ENCODE measurements at regions not wholly inside any gene's neighbourhood (a gene's known extent, or its start where the extent isn't known, plus 50 kb on each side); places are given as distances from the start of the nearest gene placed in this dataset.

GRCh38 chr2:172232708-172233396, 130.2 kb upstream of the DLX2 start:
- peaks cover 31% of the 10 kb centered on the region for H3K27me3 ChIP-seq (ENCODE audit: control insufficient read depth, insufficient read depth, low read length)
- no peaks in the 10 kb centered on the region for H3K36me3 ChIP-seq (ENCODE audit: control insufficient read depth, insufficient read depth, low read length)
- Mint-ChIP-seq H3K36me3 (no peaks in the 10 kb centered on the region), H3K27ac (no peak overlapping the region), H3K4me3 (no peak overlapping the region), H3K4me1 (peaks cover 0 to 23% (median 12%) of the 10 kb centered on the region in 4 donors), H3K9me3 (no peaks in the 10 kb centered on the region), H3K27me3 (peaks cover 78% of the 10 kb centered on the region)
- H3K4me1 ChIP-seq (ENCODE audit: control insufficient read depth, insufficient read depth, low read length, poor library complexity, severe bottlenecking): peaks cover 15% of the 10 kb centered on the region
- no peak overlapping the region for H3K4me3 ChIP-seq (ENCODE audit: low read depth, low read length)
- no peaks in the 10 kb centered on the region for H3K9me3 ChIP-seq (ENCODE audit: control insufficient read depth in 2 of 2, low read length in 2 of 2)
- DNase-seq (no peak), ATAC-seq (ENCODE audit: low read depth in 2 of 2) (no peak)
- no peak overlapping the region for H3K27ac ChIP-seq (ENCODE audit: insufficient read depth, low read length, poor library complexity, severe bottlenecking)

- Histone ChIP-seq H3K27me3 (ENCODE audit: control insufficient read depth, insufficient read depth, low read length) (peaks cover 40% of the 10 kb centered on the region), H3K36me3 (ENCODE audit: control insufficient read depth, insufficient read depth, low read length) (no peaks in the 10 kb centered on the region), H3K9me3 (ENCODE audit: control insufficient read depth in 2 of 2, low read length in 2 of 2) (no peaks in the 10 kb centered on the region), H3K4me3 (ENCODE audit: low read depth, low read length) (no peak overlapping the region), H3K27ac (ENCODE audit: insufficient read depth, low read length, poor library complexity, severe bottlenecking) (no peak overlapping the region), H3K4me1 (ENCODE audit: control insufficient read depth, insufficient read depth, low read length, poor library complexity, severe bottlenecking) (peaks cover 15% of the 10 kb centered on the region)
- no peaks in the 10 kb centered on the region for H3K36me3 Mint-ChIP-seq
- H3K27ac Mint-ChIP-seq: peak overlapping the region in 2 of 3 donors; percentile 37 to 56
- H3K27me3 Mint-ChIP-seq: peaks cover 89% of the 10 kb centered on the region
- ATAC-seq (ENCODE audit: low read depth in 2 of 2) (no peak), DNase-seq (no peak)
- H3K4me1 Mint-ChIP-seq: peaks cover 0 to 23% (median 12%) of the 10 kb centered on the region in 4 donors
- H3K9me3 Mint-ChIP-seq: peaks cover 0 to 5% (median 0%) of the 10 kb centered on the region in 7 donors
- peak overlapping the region; percentile 82 to 92 (median 90) for H3K4me3 Mint-ChIP-seq
These were observed 131.5 kb upstream of the DLX2 start for GRCh38 chr2:172233987-172234715.

GRCh38 chr2:172234716-172235691, 132.3 kb upstream of the DLX2 start:
- H3K4me3 ChIP-seq (ENCODE audit: low read depth, low read length): peak overlapping the region; percentile 79
- Mint-ChIP-seq H3K36me3 (no peaks in the 10 kb centered on the region), H3K27me3 (peaks cover 90% of the 10 kb centered on the region), H3K27ac (peak overlapping the region; percentile 37 to 79 (median 60)), H3K4me3 (peak overlapping the region; percentile 82 to 92 (median 90)), H3K9me3 (peaks cover 0 to 5% (median 0%) of the 10 kb centered on the region in 7 donors), H3K4me1 (peaks cover 0 to 20% (median 12%) of the 10 kb centered on the region in 4 donors)
- no peaks in the 10 kb centered on the region for H3K36me3 ChIP-seq (ENCODE audit: control insufficient read depth, insufficient read depth, low read length)
- DNase-seq (peak; percentile 6 to 67 (median 35)), ATAC-seq (ENCODE audit: low read depth in 2 of 2) (peak; percentile 52 to 56)
- no peak overlapping the region for H3K27ac ChIP-seq (ENCODE audit: insufficient read depth, low read length, poor library complexity, severe bottlenecking)
- no peaks in the 10 kb centered on the region for H3K9me3 ChIP-seq (ENCODE audit: control insufficient read depth in 2 of 2, low read length in 2 of 2)
- H3K27me3 ChIP-seq (ENCODE audit: control insufficient read depth, insufficient read depth, low read length): peaks cover 40% of the 10 kb centered on the region
- peaks cover 15% of the 10 kb centered on the region for H3K4me1 ChIP-seq (ENCODE audit: control insufficient read depth, insufficient read depth, low read length, poor library complexity, severe bottlenecking)

- Histone ChIP-seq H3K4me3 (ENCODE audit: low read depth, low read length) (no peak overlapping the region), H3K4me1 (ENCODE audit: control insufficient read depth, insufficient read depth, low read length, poor library complexity, severe bottlenecking) (peaks cover 7% of the 10 kb centered on the region), H3K27me3 (ENCODE audit: control insufficient read depth, insufficient read depth, low read length) (peaks cover 23% of the 10 kb centered on the region), H3K9me3 (ENCODE audit: control insufficient read depth in 2 of 2, low read length in 2 of 2) (no peaks in the 10 kb centered on the region), H3K36me3 (ENCODE audit: control insufficient read depth, insufficient read depth, low read length) (no peaks in the 10 kb centered on the region), H3K27ac (ENCODE audit: insufficient read depth, low read length, poor library complexity, severe bottlenecking) (no peak overlapping the region)
- Mint-ChIP-seq H3K27ac (peak overlapping the region in 1 of 3 donors; percentile 21), H3K36me3 (no peaks in the 10 kb centered on the region), H3K9me3 (peaks cover 0 to 5% (median 0%) of the 10 kb centered on the region in 7 donors), H3K4me3 (no peak overlapping the region), H3K4me1 (peaks cover 0 to 7% (median 5%) of the 10 kb centered on the region in 4 donors), H3K27me3 (peaks cover 66% of the 10 kb centered on the region)
- DNase-seq (no peak), ATAC-seq (ENCODE audit: low read depth in 2 of 2) (no peak)
These were observed 137.4 kb upstream of the DLX2 start for GRCh38 chr2:172239944-172240590.

- Mint-ChIP-seq H3K4me3 (no peak overlapping the region), H3K27ac (no peak overlapping the region), H3K27me3 (peaks cover 59% of the 10 kb centered on the region), H3K4me1 (no peaks in the 10 kb centered on the region), H3K9me3 (peaks cover 0 to 5% (median 0%) of the 10 kb centered on the region in 7 donors), H3K36me3 (no peaks in the 10 kb centered on the region)
- Histone ChIP-seq H3K36me3 (ENCODE audit: control insufficient read depth, insufficient read depth, low read length) (no peaks in the 10 kb centered on the region), H3K27me3 (ENCODE audit: control insufficient read depth, insufficient read depth, low read length) (peaks cover 12% of the 10 kb centered on the region), H3K4me1 (ENCODE audit: control insufficient read depth, insufficient read depth, low read length, poor library complexity, severe bottlenecking) (no peaks in the 10 kb centered on the region), H3K9me3 (ENCODE audit: control insufficient read depth in 2 of 2, low read length in 2 of 2) (no peaks in the 10 kb centered on the region), H3K27ac (ENCODE audit: insufficient read depth, low read length, poor library complexity, severe bottlenecking) (no peak overlapping the region), H3K4me3 (ENCODE audit: low read depth, low read length) (no peak overlapping the region)
- no peak for ATAC-seq (ENCODE audit: low read depth in 2 of 2)
- no peak for DNase-seq
These were observed 138.5 kb upstream of the DLX2 start for GRCh38 chr2:172241222-172241621.

- Mint-ChIP-seq H3K36me3 (no peaks in the 10 kb centered on the region), H3K27me3 (peaks cover 47% of the 10 kb centered on the region), H3K27ac (no peak overlapping the region), H3K4me1 (no peaks in the 10 kb centered on the region), H3K9me3 (peaks cover 0 to 5% (median 0%) of the 10 kb centered on the region in 7 donors), H3K4me3 (no peak overlapping the region)
- ATAC-seq (ENCODE audit: low read depth in 2 of 2) (no peak), DNase-seq (no peak)
- no peak overlapping the region for H3K27ac ChIP-seq (ENCODE audit: insufficient read depth, low read length, poor library complexity, severe bottlenecking)
- no peaks in the 10 kb centered on the region for H3K9me3 ChIP-seq (ENCODE audit: control insufficient read depth in 2 of 2, low read length in 2 of 2)
- H3K4me1 ChIP-seq (ENCODE audit: control insufficient read depth, insufficient read depth, low read length, poor library complexity, severe bottlenecking): no peaks in the 10 kb centered on the region
- H3K27me3 ChIP-seq (ENCODE audit: control insufficient read depth, insufficient read depth, low read length): peaks cover 9% of the 10 kb centered on the region
- no peaks in the 10 kb centered on the region for H3K36me3 ChIP-seq (ENCODE audit: control insufficient read depth, insufficient read depth, low read length)
- no peak overlapping the region for H3K4me3 ChIP-seq (ENCODE audit: low read depth, low read length)
These were observed 139.8 kb upstream of the DLX2 start for GRCh38 chr2:172242471-172242870.

- DNase-seq: no peak
- H3K27ac ChIP-seq (ENCODE audit: insufficient read depth, low read length, poor library complexity, severe bottlenecking): no peak overlapping the region
- no peaks in the 10 kb centered on the region for H3K9me3 ChIP-seq (ENCODE audit: control insufficient read depth in 2 of 2, low read length in 2 of 2)
- no peak overlapping the region for H3K4me3 ChIP-seq (ENCODE audit: low read depth, low read length)
- Mint-ChIP-seq H3K4me1 (no peaks in the 10 kb centered on the region), H3K4me3 (no peak overlapping the region), H3K36me3 (no peaks in the 10 kb centered on the region), H3K27ac (no peak overlapping the region), H3K9me3 (peaks cover 0 to 5% (median 0%) of the 10 kb centered on the region in 7 donors), H3K27me3 (peaks cover 45% of the 10 kb centered on the region)
- peaks cover 9% of the 10 kb centered on the region for H3K27me3 ChIP-seq (ENCODE audit: control insufficient read depth, insufficient read depth, low read length)
- H3K36me3 ChIP-seq (ENCODE audit: control insufficient read depth, insufficient read depth, low read length): no peaks in the 10 kb centered on the region
- no peak for ATAC-seq (ENCODE audit: low read depth in 2 of 2)
- no peaks in the 10 kb centered on the region for H3K4me1 ChIP-seq (ENCODE audit: control insufficient read depth, insufficient read depth, low read length, poor library complexity, severe bottlenecking)
These were observed 140.3 kb upstream of the DLX2 start for GRCh38 chr2:172242961-172243360.
